ENCODE measurements at regions not wholly inside any gene's neighbourhood (a gene's known extent, or its start where the extent isn't known, plus 50 kb on each side); places are given as distances from the start of the nearest gene placed in this dataset.
"Not testable (repeated sequence)": the region's sequence is repeated elsewhere in the genome, so short reads cannot be mapped to it uniquely, and the experiment has no call there.

DNA sequence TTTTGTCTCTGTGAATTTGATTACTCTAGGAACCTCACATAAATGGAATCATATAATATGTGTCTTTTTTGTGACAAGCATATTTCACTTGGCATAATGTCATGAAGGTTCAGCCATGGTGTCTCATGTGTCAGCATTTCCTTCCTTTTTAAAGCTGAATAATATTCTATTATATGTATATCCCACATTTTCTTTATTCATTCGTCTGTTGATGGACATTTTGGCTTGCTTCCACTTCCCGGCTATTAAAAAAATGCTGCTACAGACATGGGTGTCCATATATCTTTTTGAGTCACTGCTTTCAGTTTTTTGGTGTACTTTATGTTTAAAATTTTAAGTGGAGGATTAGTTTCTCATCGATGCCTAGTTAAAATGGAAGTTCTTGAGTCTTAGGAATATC is 59.8 kb upstream of the C5orf63 start:
- DNase-seq (ENCODE audit: low read depth in 2 of 2), result no peak

DNA sequence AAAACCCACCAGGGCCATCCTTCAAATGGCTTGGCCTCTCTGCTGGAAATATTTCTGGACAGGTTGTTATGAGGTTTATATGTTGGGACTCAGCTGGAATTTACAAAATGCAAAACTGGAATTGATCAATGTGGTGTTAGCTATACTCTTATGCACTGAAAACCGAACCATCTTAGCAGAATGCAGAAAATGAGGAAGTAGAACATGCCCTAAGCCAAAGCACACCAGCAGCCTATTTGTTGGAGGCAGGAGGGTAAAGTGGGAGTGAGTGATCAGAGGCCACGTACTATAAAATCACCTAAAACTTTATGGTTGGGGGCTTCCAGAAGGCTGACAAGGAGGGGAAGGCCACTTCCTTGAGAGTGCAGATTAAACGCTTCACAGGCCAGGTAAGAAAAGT is 63.6 kb upstream of the C5orf63 start:
- no peak for DNase-seq (ENCODE audit: low read depth in 2 of 2)

DNA sequence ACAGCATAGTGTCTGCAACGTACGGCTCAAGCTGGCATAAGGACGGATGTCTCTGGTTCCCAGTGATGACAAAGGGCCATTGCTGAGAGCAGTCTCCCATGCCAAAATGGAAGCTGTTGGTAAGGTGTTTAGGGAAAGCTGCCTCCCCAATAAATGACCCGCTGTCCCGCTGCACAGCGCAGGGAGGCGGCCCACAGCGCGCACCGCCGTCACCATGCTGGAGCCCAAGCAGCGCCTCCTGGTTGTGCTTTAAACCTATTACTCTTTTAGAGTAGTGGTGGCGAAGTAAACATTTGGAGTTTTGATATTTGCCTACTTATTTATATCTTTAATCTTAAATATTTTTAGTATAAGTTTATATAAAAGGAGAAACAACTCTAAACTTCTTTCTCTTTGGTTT is 70.4 kb upstream of the C5orf63 start:
- no peak for DNase-seq (ENCODE audit: low read depth in 2 of 2)

DNA sequence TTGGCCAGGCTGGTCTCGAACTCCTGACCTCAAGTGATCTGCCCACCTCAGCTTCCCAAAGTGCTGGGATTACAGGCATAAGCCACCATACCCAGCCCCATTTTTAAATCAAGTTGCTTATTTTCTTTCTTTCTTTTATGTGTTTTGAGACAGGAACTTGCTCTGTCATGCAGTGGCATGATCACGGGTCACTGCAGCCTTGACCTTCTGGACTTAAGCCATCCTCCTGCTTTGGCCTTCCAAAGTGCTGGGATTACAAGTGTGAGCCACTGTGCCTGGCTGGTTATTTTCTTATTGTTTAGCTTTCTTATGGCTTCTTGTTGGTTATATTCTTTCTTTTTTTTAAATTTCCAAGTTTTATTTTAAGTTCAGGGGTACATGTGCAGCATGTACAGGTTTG is 79.7 kb upstream of the C5orf63 start:
- DNase-seq (ENCODE audit: low read depth in 2 of 2), result no peak

DNA sequence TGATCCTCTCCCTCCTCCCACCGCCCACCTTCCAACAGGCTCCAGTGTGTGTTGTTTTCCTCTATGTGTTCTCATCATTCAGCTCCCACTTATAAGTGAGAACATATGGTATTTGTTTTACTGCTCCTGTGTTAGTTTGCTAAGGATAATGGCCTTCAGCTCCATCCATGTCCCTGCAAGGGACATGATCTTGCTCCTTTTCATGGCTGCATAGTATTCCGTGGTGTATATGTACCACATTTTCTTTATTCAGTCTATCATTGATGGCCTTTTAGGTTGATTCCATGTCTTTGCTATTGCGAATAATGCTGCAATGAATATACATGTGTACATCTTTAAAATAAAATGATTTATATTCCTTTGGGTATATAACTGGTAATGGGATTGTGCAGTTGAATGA is 80.2 kb upstream of the C5orf63 start:
- no peak for DNase-seq (ENCODE audit: low read depth in 2 of 2)

DNA sequence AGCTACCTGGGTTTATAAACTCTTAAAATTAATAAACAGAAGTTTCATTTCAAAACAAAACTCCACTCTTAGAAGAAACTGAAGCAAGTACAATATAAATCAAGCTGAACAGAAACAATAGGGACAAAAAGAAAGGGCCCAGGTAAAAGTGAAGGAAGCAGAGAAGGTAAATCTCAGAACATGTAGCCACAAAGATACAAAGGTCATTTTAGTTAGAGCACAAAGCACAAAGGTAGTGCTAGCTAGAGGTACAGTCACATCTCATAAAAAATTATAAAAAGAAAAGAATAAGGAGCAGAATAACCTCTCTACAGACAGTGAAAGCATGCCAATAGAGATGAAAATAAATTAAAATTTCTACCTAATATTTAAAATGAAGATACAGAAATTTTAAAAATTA is 90.4 kb upstream of the C5orf63 start:
- DNase-seq (ENCODE audit: low read depth in 2 of 2), result no peak

DNA sequence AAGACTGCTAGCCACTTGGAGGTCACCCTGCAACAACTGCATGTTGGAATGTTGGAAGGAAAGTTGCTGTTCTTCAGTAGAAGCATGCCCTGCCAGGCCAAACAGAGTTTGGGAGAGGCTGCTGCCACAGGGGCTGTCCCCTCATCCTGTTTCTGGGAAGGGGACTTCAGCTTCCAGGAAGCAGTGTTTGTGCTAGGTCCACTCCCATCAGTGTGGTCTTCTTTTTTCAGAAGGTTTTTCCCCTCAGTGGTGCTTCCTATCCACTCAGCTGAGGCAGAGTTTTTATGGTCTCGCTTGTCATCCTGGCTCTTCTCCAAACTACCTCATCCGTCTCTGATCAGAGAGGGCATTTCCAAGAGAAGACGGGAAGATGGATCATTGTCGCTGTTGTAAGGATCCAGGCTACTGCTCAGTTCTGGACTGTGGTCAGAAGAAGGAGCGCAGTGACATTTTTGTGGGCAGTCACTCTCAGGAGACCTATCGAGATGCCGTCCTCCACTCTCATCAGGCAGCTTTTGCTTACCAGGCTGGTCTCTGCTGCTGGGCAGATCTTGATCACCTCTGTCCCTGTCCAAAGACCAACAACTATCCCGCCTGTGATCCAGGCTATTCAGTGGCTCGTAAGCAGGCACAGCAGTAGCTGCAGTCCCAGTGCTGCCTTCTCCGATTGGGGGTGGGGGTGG is 97.8 kb upstream of the C5orf63 start:
- DNase-seq (ENCODE audit: low read depth in 2 of 2), result no peak

DNA sequence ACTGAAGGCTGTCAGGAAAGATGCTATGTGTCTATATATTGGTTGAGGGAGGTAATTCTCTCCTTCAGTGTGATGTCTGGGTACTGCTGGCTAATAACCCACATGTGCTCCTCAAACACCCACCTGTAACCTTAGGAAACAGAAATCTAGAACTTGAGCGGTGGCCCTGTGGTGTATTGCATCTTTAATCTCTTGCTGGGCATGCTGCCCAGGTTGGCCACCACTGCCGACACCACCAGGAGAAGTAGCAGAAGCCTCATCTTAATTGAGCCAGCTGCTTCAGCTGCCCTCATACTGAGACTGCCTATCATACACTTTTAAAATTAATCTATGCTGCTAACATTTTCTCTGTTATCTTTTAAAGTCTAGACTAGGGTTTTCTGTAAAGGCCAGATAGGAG is 103.5 kb upstream of the C5orf63 start:
- DNase-seq (ENCODE audit: low read depth in 2 of 2), result no peak

DNA sequence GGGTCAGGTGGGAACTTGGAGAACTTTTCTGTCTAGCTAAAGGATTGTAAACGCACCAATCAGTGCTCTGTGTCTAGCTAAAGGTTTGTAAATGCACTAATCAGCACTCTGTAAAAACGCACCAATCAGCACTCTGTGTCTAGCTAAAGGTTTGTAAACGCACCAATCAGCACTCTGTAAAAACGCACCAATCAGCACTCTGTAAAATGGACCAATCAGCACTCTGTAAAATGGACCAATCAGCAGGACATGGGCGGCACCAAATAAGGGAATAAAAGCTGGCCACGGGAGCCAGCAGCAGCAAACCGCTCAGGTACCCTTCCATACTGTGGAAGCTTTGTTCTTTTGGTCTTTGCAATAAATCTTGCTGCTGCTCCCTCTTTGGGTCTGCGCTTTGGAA is 108.0 kb upstream of the MEGF10 start:
- DNase-seq (ENCODE audit: low read depth in 2 of 2), result not testable (repeated sequence)

DNA sequence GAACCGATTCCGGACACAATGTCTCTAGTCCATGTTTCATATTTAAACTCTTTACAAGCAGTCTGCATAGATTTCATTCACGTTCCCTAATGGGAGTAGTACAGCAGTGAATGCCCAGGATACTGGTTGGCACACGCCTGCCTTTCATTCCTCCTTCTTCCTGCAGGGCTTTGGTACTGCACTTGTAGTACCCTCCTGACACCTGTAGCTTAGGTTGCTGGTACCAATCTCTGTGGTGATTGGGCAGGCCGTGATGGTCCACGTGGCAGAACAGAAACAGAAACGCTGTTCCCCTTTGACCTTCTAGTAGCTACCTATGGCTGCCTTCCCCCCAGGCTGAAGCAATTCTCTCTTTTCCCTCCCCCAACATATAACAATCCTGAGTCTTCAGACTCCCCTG is 107.3 kb upstream of the MEGF10 start:
- DNase-seq (ENCODE audit: low read depth in 2 of 2), result no peak

DNA sequence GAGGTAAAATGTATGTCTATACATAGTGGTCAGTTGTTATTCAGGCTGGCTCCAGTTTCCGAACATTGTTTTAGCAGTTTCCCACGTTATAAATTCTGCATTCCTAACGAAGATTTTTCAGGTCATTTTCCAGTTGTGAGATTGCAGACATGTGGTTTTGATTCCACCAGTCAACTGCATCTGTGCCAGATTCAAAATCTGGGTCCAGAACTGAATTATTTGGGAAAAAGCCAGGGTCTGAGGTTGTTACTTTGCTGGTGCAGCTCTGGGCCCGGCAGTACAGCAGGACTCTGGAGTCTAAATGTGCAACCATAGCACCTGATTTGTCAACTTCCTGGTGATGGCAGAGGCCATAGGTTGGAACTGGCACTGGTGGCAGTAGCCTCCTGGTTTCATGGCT is 105.7 kb upstream of the MEGF10 start:
- DNase-seq (ENCODE audit: low read depth in 2 of 2), result no peak

DNA sequence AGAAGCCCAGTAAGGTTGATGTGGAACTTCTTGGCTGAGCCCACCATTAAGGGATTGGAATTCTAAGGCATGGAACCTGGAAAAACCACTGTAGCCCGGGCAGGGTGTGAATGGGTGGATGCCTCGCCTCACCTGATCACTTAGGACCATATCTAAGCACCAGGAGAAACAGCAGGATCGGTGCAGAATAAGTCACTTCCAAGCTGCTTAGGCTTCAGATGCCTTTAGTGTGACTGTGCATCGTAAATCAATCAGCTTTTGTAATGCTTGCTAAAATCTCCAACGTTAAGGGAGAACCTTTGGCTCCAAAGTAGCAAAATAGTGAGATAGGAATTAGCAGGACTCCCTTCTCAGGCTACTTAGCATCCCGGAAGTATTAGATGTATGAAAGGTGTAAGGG is 103.9 kb upstream of the MEGF10 start:
- DNase-seq (ENCODE audit: low read depth in 2 of 2), result no peak

DNA sequence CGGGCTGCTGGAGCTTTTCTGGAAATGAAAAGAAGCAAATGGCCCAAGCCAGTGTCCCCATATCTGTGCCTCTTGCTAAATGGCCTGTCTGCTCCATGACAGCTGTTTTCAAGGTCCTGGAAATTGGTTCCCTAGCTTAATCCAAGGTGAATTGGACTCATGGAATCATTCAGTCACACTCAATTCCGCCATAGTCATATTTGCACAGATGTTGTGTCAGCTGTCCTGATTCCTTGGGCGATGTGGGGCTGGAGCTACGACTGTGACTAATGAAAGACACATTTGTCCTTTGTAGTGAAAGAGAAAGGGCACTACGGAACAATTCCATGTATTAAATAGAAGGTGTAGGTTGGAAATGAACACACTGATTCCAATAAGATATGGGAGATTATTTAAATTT is 102.9 kb upstream of the MEGF10 start:
- DNase-seq (ENCODE audit: low read depth in 2 of 2), result no peak

DNA sequence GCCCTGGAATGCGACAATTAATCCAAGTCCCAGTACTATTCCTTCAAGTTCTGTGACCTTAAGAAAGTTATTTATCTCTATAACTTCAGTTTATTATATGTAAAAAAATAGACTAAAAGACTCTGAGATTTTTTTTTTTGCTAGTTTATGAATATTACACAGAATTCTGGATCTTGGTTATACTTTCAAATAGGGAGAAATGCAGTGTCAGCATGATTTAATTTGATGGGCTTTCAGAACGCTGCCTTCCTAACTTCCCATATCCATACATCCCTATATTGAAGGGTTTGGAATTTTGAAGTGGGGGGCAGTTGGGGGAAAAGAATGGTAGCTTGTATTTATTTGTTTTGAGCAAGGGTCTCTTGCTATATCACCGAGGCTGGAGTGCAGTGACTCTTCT is 98.4 kb upstream of the MEGF10 start:
- no peak for DNase-seq (ENCODE audit: low read depth in 2 of 2)

DNA sequence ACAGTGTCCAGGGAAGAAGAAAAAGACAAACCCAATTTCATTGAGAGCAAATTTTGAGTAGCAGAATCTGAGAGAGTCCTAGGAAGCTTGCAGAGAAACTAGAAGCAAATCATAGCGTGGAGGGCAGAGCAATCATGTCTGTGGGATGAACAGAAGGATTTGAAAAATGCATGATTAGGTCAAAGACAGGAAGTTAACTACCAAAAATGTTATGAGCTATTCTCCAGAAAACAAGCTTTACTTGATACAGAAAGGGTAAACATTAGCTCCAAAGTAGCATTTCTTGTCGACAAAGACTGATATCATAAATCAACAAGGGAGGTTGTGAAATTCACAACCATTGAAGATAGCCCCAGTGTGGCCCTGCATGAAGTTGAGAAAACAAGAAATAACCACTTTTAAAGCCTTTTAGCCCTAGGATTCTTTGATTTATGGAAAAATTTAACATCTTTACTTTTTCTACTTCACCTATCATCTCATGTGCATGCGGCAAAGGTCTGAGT is 97.7 kb upstream of the MEGF10 start:
- no peak for DNase-seq (ENCODE audit: low read depth in 2 of 2)

DNA sequence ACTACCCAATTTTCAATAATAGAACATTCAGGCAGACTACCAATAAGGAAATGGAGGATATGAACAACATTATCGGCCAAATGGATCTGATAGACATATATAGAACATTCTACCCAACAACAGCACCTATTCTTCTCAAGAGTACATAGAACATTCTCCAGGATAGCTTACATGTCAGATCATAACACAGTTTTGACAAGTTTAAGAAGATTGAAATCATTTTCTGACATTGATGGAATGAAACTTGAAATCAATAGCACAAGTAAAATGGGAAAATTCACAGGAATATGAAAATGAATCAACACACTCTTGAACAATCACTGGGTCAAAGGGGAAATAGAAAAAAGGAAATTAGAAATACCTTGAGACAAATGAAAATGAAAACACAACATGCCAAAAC is 94.6 kb upstream of the MEGF10 start:
- DNase-seq (ENCODE audit: low read depth in 2 of 2), result no peak

DNA sequence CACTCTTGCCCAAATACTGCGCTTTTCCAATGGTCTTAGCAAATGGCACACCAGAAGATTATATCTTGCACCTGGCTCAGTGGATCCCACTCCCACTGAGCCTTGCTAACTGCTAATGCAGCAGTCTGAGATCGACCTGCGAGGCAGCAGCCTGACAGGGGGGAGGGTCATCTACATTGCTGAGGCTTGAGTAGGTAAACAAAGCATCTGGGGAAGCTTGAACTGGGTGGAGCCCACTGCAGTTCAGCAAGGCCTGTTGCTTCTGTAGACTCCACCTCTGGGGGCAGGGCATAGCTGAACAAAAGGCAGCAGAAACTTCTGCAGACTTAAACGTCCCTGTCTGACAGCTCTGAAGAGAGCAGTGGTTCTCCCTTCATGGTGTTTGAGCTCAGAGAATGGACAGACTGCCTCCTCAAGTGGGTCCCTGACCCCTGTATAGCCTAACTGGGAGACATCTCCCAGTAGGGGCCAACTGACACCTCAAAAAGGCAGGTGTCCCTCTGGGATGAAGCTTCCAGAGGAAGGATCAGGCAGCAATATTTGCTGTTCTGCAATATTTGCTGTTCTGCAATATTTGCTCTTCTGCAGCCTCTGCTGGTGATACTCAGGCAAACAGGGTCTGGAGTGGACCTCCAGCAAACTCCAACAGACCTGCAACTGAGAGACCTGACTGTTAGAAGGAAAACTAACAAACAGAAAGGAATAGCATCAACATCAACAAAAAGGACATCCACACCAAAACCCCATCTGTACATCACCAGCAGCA is 93.0 kb upstream of the MEGF10 start:
- not testable (repeated sequence) for DNase-seq (ENCODE audit: low read depth in 2 of 2)

DNA sequence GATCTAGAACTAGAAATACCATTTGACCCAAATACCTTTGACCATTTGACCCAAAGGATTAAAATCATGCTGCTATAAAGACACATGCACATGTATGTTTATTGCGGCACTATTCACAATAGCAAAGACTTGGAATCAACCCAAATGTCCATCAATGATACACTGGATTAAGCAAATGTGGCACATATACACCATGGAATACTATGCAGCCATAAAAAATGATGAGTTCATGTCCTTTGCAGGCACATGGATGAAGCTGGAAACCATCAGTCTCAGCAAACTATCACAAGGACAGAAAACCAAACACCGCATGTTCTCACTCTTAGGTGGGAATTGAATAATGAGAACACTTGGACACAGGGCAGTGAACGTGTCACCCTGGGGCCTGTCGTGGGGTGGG is 87.9 kb upstream of the MEGF10 start:
- DNase-seq (ENCODE audit: low read depth in 2 of 2), result not testable (repeated sequence)

DNA sequence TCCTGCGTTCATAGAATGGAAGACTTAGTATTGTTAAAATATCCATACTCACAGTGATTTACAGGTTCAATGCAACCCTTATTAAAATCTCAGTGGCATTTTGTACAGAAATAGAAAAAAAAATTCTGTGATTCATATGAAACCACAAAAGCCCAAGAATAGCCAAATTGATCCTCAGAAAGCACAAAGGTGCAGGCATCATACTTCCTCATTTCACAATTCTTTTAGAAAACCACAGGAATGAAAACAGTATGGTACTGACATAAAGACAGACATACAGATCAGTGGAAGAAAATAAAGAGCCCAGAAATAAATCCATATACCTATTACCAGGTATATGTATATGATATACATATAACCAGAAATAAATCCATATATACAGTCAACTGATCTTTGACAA is 86.8 kb upstream of the MEGF10 start:
- no peak for DNase-seq (ENCODE audit: low read depth in 2 of 2)

DNA sequence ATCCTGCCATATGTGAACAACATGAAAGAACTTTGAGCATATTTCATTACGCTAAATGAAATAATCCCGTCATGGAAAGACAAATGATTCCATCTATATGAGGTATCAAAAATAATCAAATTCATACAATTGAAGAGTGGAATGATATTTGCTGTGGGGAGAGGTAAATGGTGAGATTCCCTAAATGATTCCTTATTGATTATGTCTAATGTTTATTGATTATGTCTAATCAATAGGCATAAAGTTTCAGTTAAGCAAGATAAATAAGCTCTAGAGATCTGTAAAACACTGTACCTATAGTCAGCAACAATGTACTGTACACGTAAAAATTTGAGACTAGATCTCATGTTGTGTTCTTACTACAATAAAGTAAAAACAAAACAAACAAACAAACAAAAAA is 85.4 kb upstream of the MEGF10 start:
- no peak for DNase-seq (ENCODE audit: low read depth in 2 of 2)

DNA sequence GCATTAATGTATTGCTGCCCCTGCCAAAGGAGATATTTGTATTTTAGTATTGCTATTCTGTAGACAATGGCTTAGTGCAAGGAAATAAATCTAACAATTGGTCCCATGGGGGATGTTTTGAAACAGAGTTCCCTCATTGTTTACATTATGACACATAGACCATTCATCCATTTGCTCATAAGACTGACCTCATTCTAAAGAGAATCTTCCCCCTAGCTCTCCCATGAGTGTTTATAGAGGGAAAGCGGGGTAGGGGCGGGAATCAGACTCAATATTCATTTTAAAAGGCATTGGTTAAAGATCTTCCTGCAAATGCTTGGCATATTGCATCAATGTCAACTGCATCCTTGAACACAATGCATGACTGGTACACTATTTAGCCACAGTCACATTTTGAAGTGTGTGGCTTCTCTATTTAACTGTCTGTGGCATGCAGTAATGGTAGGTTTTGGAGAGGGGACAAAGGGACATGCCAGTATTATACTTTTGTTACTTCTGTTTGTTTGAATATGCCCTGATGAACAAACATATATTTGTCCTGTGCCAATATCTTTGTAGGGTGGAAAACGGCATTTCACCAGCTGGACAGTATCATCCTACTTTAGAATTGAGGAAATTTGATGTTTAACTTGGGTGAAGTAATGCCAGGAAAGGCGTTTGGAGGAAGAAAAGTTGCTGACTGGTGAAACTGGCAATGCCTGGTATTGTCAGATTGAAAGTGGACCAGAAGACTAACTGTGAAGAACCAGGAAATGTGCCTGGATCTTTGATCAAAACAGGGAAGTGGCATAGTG is 84.1 kb upstream of the MEGF10 start:
- no peak for DNase-seq (ENCODE audit: low read depth in 2 of 2)

DNA sequence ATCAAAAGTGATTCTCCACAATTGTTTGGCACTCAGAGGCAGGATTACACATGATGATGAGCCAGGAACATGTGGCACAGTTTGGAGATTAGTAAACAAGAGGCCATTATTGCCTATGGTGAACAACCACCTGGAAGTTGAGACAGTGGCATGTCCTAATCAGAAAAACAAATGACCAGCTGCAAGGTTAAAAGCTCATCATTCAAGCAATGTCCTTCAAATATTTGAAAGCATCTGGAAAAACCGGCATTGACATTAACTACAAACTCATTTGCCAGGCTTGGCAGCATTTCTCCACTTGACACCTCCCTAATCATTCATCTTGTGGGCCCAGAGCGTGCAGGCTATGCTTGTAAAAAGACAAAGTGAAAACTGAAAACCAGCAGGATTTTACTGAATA is 80.6 kb upstream of the MEGF10 start:
- no peak for DNase-seq (ENCODE audit: low read depth in 2 of 2)

DNA sequence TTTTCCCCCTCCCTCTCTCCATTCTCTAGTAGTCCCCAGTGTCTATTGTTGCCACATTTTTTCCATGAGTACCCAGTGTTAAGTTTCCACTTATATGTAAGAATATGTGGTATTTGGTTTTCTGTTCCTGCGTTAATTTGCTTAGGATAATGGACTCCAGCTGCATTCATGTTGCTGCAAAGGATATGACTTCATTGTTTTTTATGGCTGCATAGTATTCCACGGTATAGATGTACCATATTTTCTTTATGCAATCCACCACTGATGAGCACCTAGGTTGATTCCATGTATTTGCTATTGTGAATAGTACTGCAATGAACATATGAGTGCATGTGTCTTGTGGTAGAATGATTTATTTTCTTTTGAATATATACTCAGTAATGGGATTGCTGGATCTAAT is 77.4 kb upstream of the MEGF10 start:
- DNase-seq (ENCODE audit: low read depth in 2 of 2), result no peak

Measured in stimulated activated CD8-positive, alpha-beta memory T cell treated with anti-CD3 and anti-CD28 coated beads, Interleukin-7, amount 100 ng/mL, for 1 hour (primary cell).